Ovary (tissue), 3 donors: ENCODE measurements at regions not wholly inside any gene's neighbourhood (a gene's known extent, or its start where the extent isn't known, plus 50 kb on each side); places are given as distances from the start of the nearest gene placed in this dataset.

Experiments used
- CTCF ChIP-seq, 3 donors: fragments of 450-650 bp in 2 of 3; fragments of 200-600 bp in 1 of 3; IDR thresholded peaks; one replicate each; pipeline versions ENCODE4 v1.5.1 to v1.8.0; 2016 to 2022; ENCODE audit warnings: antibody characterized with exemption in 3 of 3, mild to moderate bottlenecking in 1 of 3
- EP300 ChIP-seq: sonication (generic); formaldehyde crosslinking; IDR thresholded peaks from one replicate; pipeline ENCODE4 v1.6.1; 2017; ENCODE audit warnings: antibody characterized with exemption
- POLR2A ChIP-seq: fragments of 450-650 bp; IDR thresholded peaks from one replicate; pipeline ENCODE4 v1.6.1; 2017; ENCODE audit warnings: antibody characterized with exemption, mild to moderate bottlenecking, moderate library complexity
- donor health status: DM: no; HTN: no; CAD: no.

DNA sequence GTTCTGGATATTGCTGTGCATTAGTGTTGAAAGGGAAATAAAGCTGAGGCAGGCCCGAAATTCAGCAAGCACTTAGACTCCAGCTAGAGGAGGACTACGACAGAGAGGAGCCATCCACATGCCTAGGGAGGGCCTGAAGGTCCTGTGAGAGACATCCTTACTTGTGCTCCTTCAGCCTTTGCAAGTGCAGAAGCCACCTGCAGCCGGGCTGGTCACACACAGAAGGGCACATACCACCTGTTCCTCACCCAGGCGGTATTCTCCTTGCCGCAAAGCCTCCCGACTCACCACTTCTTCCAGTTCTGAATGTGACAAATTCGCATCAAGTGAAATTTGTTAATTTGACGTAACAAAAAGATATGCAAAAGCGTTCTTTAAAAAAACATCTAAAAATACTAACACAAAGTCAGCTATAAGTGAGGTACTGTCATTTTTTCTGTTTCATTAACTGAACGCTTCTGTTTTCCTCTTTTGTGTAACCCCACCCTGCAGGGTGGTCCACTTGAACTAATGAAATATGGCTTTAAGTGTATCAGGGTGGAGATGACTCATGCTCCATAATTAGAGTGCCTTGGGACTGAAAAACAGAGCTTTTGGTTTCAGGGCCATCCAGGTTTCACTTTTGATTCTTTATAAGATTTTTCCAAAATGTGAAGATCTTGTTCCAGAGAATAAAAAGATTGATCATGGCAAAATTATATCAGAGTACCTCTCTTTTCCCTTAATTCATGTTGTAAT, 467.9 kb upstream of the ATP11B start:
- no peak for TF ChIP-seq POLR2A
- no peak for TF ChIP-seq CTCF (IDR thresholded peaks at IDR 0.05)
- no peak for TF ChIP-seq EP300
